ENCODE measurements at regions not wholly inside any gene's neighbourhood (a gene's known extent, or its start where the extent isn't known, plus 50 kb on each side); places are given as distances from the start of the nearest gene placed in this dataset.

GRCh38 chr4:14568351-14568750 is 433.9 kb upstream of the CPEB2 start:
- Histone ChIP-seq H3K27ac (ENCODE audit: insufficient read length, low read depth, low read length) (no peak overlapping the region), H3K4me1 (ENCODE audit: insufficient read depth, low read length) (no peaks in the 10 kb centered on the region), H3K27me3 (ENCODE audit: insufficient read depth, low read length) (no peaks in the 10 kb centered on the region), H3K79me1 (ENCODE audit: insufficient read depth, low read depth, low read length, poor library complexity, severe bottlenecking) (no peaks in the 10 kb centered on the region), H2BK12ac (ENCODE audit: insufficient read length, low read depth, low read length) (no peak overlapping the region), H2BK15ac (ENCODE audit: low read depth, low read length) (no peak overlapping the region), H3K23ac (ENCODE audit: insufficient read length, low read depth, low read length) (no peak overlapping the region), H3K23me2 (ENCODE audit: insufficient read length, low read depth, low read length, poor library complexity, severe bottlenecking) (no peaks in the 10 kb centered on the region), H3K56ac (ENCODE audit: insufficient read length, low read depth, low read length) (no peak overlapping the region), H2AK5ac (ENCODE audit: insufficient read length, low read length) (no peak overlapping the region), H3K79me2 (ENCODE audit: insufficient read depth, low read length) (no peaks in the 10 kb centered on the region), H3K9ac (ENCODE audit: extremely low read depth, insufficient read length, low read length) (no peak overlapping the region), H2BK5ac (ENCODE audit: insufficient read length, low read length) (no peak overlapping the region), H2BK20ac (ENCODE audit: low read depth, low read length, poor library complexity, severe bottlenecking) (no peak overlapping the region), H3T11ph (ENCODE audit: low read length) (no peak overlapping the region), H2BK120ac (ENCODE audit: low read depth, low read length, poor library complexity, severe bottlenecking) (no peak overlapping the region), H3K9me3 (ENCODE audit: control insufficient read depth, low read depth, low read length) (no peaks in the 10 kb centered on the region), H4K8ac (replicated peaks; ENCODE audit: insufficient read length, low read depth, low read length) (no peak overlapping the region), H3K18ac (ENCODE audit: insufficient read length, low read depth, low read length) (no peak overlapping the region), H3K4me2 (ENCODE audit: insufficient read depth, insufficient read length, low read length) (no peak overlapping the region), H4K5ac (ENCODE audit: insufficient read length, low read depth, low read length) (no peak overlapping the region), H2AFZ (ENCODE audit: low read length) (no peak overlapping the region), H3K14ac (ENCODE audit: insufficient read depth, low read length) (no peak overlapping the region), H3K4ac (ENCODE audit: low read depth, low read length) (no peak overlapping the region), H4K20me1 (ENCODE audit: control insufficient read depth, insufficient read depth, insufficient read length) (no peaks in the 10 kb centered on the region), H4K91ac (ENCODE audit: insufficient read length, low read depth, low read length) (no peak overlapping the region)
- Mint-ChIP-seq H3K4me1 (no peaks in the 10 kb centered on the region), H3K27ac (no peak overlapping the region), H3K27me3 (ENCODE audit: low read depth) (no peaks in the 10 kb centered on the region), H3K36me3 (ENCODE audit: insufficient read depth in 1 of 3, low read depth in 3 of 3) (peaks cover 0 to 7% (median 4%) of the 10 kb centered on the region in 3 experiments; a peak in 3 of 7 replicates), H3K9me3 (peaks cover 6 to 8% of the 10 kb centered on the region in 2 experiments), H3K4me3 (no peak overlapping the region)
- no CpG with 5 or more reads among the region's 2 CpGs for WGBS (ENCODE audit: extremely low coverage, insufficient read length, low lambda C conversion rate)
- no peak for TF ChIP-seq CTCF (conservative IDR thresholded peaks at IDR 0.05)
- DNase-seq: no peak

All from H9 (cell line).